Inflammatory macrophage treated with lipopolysaccharide for 1 hour (primary cell): ENCODE measurements at regions not wholly inside any gene's neighbourhood (a gene's known extent, or its start where the extent isn't known, plus 50 kb on each side); places are given as distances from the start of the nearest gene placed in this dataset.

Source experiments
- DNase-seq, 2 donors: peaks; one replicate each; pipeline ENCODE4 v3.0.0-alpha.2; 2020 to 2022

DNA sequence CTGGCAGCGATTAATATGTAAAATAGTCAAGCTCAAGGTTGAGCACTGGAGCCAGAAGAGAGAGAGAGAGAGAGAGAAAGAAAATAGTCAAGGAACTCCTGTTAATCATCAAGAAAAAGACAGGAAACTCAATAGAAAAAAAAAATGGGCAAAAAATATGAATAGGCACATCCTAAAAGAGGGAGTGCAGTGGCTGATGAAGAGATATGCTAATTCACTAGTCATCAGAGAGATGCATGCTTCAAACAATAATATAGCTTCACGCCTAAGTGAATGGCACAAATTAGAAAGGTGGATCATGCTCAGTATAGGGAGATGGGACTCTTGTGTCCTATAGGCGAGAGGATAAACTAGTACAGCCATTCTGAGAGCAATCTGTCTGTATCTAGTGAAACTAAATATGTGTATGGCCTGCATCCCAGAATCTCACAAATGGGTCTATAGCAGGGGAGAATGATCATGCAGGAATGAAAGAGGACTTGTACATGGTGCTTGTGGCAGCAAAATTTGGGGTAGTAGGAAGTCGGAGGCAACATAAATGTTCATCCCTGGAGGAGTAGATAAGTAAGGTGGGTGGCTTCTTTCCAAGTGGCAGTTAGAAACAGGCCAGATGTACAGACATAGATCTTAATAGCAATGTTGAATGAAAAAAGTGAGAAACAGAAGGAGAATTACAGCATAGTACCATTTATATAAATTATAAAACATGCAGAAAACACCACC is 176.8 kb downstream of the VEGFA start:
- no peak for DNase-seq

GRCh38 chr6:43945768-43946080 is 175.7 kb downstream of the VEGFA start:
- DNase-seq = no peak

- no peak for DNase-seq
Observed at GRCh38 chr6:43944908-43945767, 175.1 kb downstream of the VEGFA start.

DNA sequence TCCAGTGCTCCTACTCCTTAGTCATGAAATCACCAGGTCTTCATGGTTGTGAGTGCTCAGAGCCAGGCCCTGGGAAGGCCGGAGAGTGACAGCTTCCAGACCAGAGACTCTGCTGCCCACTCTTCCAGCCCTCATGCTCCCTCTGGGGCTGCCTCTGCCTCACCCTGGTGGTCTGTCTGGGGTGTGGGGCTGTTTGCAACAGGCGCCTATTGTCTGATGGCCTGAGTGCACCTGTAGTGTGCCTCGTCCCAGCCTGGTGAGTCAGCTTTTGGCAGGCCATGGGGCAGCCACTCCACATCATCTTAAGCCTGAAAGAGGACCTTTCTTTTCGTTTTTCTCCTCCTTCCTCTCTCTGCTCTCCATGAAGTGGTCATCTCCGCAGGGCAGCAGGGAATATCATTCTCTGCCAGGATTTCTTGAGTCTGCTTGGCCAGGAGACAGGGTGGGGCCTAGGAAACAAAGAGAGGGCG is 173.8 kb downstream of the VEGFA start:
- DNase-seq = no peak

- no peak for DNase-seq
Observed at GRCh38 chr6:43943099-43943766, 173.2 kb downstream of the VEGFA start.

- no peak for DNase-seq
Observed at GRCh38 chr6:43942616-43943015, 172.6 kb downstream of the VEGFA start.

DNA sequence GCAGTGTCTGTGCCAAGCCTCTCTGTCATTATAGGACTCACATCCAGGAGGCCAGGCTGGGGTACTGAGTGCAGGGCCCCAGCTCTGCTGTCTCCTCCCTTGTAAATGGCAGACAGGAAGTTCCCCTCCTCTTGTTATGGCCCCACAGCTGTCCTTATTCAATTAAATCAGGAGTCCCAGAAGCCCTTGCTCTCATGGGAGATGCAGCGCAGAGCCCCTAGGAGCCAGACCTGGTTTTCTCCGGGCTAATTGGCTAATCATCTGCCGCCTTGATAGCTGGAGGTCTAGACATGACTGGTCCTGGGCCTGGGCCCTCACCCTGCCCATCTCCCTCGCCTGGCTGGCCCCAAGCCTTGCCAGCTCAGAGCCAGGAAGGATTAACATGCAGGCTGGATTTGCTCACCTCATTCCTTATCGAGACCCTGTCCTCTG is 172.0 kb downstream of the VEGFA start:
- no peak for DNase-seq

DNA sequence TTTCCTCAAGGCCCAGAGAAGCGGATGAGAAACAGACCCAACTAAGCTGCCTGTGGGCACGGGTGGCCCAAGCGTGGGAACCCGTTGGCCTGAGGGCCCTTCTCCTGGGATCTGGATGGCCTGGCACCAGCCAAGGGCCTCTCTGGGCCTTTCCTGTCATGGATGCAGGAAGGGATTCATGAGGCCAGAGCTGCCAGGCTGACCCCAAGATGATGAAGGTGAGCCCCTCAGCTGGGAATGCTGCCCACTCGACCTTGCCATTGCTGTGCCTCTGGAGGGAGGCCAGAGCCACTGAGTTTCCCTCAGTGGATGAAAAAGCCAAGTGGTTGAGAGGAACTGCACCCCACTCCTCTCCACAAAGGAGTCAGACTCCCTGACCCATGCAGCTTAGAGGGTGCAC is 171.2 kb downstream of the VEGFA start:
- DNase-seq = no peak

- no peak for DNase-seq
Observed at GRCh38 chr6:43940393-43941087, 170.5 kb downstream of the VEGFA start.

- DNase-seq = no peak
Observed at GRCh38 chr6:43940071-43940392, 170.0 kb downstream of the VEGFA start.

- DNase-seq = no peak
Observed at GRCh38 chr6:43939281-43940070, 169.5 kb downstream of the VEGFA start.

DNA sequence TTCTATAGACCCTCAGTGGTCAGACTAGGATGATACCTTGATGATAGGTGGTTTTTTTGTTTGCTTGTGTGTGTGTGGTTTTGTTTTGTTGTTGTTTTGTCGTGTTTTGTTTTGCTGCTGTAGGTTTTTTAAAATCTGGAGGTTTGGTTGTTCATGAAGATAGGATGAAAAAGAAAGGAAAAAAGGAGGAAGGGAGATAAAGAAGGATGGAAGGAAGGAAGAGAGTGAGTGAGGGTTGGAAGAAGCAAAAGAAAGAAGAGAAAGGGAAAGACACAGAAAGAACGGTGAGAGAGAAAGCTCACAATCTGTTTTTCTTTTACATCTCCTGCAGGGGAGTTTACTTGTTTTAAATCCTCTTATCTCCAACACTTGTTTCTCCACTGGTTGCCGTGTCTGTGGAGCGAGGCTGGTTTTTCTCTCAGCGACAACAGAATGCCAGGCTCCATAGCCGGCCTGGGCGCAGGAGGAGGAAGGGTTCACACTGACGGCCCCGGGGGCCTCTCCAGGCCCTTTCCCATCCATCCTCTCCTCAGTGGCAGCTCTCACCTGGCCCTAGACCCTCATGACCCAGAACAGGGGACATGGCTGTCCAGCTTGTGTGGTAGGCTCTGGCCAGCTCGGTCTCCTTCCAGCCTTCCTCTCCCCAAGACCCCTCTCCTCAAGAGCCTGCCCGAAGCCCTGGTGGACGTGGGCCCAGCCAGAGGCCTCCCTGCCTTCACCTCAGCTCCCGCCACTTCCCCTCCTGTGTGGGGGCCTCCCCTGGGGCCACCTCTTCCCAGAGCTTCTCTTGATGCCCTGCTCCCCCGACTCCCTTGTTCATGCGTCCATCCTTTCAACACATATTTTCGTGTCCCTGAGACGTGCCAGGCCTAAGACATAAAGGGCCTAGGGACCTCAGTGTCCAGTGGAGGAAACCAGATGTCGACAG is 168.4 kb downstream of the VEGFA start:
- no peak for DNase-seq

DNA sequence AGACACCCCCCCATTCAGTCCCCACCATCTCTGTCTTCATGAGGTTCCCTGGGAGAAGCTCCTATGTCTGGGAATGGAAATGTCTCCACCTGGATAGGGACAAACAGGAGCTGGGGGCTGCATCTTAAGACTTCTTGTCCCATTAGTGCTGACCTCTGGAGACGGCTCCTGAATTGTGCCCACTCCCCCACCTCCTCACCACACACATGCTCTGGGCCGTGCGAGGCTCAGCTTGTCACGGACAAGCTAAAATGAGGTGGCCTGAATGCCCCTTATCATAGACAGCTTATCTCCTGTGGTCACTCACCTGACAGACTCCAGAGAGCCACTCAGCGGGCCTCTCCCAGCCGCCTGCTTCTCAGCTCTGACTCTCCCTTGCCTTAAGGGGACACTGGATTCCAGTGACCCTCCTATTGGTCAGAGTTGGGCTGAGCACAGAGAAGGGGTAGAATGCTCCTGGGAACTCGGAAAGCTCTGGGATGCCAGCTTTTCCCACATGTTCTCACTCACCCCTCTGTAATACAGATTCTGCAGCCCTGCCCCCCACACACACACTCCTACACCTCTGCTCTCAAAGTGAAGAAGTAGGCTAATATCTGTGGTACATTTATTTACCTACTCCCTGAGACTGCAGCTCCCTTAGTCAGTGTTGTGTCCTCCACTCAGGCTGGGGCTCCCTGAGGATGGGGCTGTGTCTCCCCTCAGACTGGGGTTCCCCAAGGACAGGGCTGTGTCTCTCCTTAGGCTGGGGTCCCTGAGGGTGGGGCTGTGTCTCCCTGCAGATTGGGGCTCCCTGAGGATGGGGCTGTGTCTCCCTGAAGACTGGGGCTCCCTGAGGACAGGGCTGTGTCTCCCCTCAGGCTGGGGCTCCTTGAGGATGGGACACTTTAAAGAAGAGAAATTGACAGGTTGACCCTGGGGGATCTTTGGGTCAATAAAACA is 167.5 kb downstream of the VEGFA start:
- no peak for DNase-seq

- no peak for DNase-seq
Observed at GRCh38 chr6:43936476-43936875, 166.5 kb downstream of the VEGFA start.

GRCh38 chr6:43935921-43936439 is 166.0 kb downstream of the VEGFA start:
- no peak for DNase-seq

- no peak for DNase-seq
Observed at GRCh38 chr6:43934803-43935602, 165.0 kb downstream of the VEGFA start.

DNA sequence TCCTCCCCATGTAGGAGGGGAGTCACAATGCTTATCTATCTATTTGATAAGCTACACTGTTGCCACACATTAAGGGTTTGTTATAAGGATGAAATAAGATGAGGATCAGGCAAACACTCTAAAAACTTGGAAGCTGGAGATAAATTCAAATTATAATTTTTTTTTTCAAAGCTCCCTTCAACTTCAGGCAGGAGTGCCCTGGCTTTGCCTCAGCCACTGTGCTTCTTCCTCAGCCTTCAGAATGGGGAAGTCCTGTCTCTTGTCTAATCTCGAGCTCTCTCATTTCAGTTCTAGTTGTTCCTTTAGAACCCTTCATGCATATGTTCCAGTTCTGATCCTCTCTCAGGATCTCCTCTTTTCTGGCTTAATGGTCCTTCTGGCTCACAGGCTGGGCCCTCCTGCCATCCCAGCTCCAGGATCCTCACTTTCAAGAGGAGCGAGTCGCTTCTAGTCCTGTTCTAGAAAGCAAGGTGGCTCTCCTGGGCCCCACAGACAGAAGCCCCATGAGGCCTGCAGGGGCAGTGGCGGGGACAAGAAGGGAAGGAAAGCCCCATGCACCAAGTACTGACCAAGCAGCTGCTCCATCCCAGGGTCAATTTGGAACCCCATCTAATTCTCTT is 164.3 kb downstream of the VEGFA start:
- DNase-seq = peak; percentile 21 to 42

GRCh38 chr6:43933148-43933885 is 163.3 kb downstream of the VEGFA start:
- no peak for DNase-seq
